Skin of body (tissue), 1 donor: ENCODE measurements at regions not wholly inside any gene's neighbourhood (a gene's known extent, or its start where the extent isn't known, plus 50 kb on each side); places are given as distances from the start of the nearest gene placed in this dataset.
A peak's percentile ranks its signal among the peaks of the same experiment; 100 is the strongest.

Experiments used
- DNase-seq: peaks from one replicate; lab custom pipeline; 2025; lab: John Stamatoyannopoulos, UW

DNA sequence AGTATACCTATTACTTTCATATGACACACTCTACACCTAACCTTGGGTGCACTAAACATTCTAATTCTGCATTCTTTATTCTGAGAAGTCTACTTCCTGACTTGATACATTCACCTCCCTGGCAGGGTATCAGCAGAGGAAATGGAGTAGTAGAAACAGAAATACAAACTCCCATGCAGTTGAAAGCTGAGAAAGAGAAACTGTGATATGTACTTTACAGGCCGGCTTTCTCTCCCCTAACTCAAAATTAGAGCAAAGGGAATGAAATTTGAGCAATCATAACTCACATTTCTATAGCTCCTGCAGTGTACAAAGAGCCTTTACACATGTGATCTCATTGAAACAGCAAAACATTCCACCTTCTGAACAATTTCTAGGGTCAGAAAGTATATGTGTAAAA, 135.5 kb upstream of the COL8A1 start:
- no peak for DNase-seq

DNA sequence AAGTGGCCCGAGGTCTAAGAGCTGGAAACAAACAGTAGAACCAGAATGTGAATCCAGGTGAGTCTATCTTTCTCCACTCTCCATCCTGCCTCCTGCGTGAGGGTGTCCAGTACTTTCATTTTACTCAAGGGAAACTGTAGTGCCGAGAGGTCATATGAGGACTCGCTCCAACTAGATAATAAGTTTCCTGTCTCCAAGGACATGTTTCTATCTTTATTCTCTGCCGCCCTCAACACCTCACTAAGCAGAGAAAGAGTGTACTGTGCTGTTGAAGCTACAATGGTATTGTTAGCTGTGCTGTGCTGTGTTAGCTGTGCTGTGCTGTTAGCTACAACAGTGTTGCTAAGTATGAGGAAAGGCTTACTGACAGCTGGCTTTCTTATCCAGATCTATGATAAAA, 137.9 kb upstream of the COL8A1 start:
- no peak for DNase-seq

GRCh38 chr3:99499235-99500158, 138.9 kb upstream of the COL8A1 start:
- peak; percentile 8 for DNase-seq

- DNase-seq, result no peak
These were observed 139.7 kb upstream of the COL8A1 start for GRCh38 chr3:99498550-99499234.

DNA sequence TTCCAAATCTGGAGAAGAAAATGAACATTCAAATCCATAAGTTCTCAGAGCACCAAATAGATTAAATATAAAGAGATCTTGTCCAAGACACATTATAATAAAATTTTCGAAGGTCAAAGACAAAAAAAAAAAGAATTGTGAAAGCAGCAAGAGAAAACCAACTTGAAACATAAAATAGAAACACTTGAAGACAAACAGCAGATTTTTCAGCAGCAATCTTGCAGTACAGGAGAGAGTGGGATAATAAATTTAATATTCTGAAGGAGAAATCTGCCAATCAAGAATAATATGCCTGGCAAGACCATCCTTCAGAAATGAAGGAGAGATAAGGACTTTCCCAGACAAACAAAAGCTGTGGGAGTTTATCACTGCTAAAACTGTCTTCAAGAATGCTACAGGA, 150.5 kb upstream of the COL8A1 start:
- DNase-seq, result no peak

DNA sequence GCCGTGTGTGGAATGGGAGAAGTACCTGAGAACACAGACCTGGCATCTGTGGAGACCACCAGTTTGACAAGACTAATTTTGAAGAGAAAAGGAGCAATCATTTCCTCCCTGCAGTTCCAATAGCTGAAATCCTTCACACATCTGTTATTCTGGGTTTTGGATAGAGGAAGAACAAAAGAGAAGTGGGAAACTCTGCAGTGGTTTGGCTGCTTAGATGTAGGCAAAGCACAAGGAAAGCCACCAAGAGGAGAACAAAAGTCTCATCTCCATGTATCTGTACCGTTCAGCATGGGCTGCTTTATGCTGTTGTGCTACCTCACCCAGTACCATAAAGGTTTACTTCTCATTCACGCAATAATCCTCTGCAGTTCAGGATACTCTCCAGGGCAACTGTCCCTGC, 153.1 kb upstream of the COL8A1 start:
- no peak for DNase-seq

- no peak for DNase-seq
These were observed 153.5 kb upstream of the COL8A1 start for GRCh38 chr3:99484871-99485270.

DNA sequence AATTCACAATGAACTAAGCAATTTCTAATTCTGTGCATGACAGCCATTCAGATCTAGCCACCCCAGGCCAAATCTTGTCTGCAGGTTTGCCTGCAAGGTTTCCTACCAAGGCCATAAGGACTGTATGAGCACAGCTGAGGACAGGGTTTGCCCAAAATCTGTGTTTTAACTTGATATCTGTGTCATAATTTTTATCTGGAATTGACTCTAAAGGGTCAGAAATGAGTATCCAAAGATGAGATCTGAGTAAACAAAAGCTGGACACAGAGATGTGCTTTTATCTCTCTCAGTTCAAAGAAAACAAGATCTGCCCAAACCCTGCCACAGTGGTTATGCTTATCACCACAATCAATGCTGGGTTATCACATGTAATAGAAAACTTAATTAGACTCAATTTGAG, 154.6 kb upstream of the COL8A1 start:
- no peak for DNase-seq

- DNase-seq, result no peak
These were observed 156.2 kb upstream of the COL8A1 start for GRCh38 chr3:99482191-99482590.

DNA sequence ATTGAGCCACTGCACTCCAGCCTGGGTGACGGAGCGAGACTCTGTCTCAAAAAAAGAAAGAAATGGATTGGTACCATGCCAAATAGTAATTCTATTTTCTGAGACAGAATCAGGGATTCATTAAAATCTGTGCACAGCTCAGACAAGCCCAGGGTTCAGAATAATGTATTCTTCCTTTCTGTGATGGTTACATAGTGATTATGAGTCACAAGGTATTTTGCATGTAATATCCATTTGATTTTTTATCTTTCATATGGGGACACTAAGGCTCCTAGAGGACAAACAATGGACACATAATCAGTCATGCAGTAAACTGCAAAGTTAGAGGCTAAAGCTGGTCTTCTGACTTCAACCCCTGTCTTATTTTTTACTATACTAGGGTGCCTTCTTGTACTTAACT, 156.8 kb upstream of the COL8A1 start:
- DNase-seq, result no peak

- DNase-seq, result no peak
These were observed 158.6 kb upstream of the COL8A1 start for GRCh38 chr3:99479768-99480167.

DNA sequence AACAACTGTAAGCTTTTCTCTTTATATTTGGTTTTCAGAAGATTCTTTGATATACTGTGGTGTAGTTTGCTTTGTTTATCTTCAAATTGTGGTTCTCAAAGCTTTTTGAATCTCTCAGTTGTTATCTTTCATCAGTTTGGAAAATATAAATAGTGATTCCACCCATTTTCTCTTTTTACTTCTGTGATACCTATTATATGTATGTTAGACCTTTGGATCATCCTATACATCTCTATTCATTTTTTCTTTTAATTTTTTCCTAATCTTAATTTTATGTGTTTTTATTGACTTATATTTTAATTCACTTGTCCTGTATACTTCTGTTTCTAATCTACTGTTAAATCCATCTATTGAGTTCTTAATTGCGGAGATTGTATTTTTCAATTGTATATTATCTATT, 160.7 kb upstream of the COL8A1 start:
- DNase-seq, result no peak

GRCh38 chr3:99475229-99475628, 163.2 kb upstream of the COL8A1 start:
- no peak for DNase-seq

DNA sequence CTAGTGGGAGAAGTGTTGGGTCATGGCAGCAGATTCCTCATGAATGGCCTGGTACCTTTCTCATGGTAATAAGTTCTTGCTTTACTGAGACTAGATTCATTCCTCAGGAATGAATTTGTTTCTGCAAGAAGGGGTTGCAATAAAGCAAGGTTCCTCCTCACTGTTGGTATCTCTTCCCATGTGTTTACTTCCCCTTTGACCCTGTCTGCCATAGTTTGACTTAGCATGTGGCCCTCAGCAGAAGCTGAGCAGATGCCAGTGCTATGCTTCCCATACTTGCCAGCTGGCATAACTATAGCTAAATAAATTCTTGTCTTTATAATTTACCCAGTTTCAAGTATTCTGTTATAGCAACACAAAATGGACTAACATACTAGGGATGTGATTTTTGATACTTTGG, 163.6 kb upstream of the COL8A1 start:
- no peak for DNase-seq

DNA sequence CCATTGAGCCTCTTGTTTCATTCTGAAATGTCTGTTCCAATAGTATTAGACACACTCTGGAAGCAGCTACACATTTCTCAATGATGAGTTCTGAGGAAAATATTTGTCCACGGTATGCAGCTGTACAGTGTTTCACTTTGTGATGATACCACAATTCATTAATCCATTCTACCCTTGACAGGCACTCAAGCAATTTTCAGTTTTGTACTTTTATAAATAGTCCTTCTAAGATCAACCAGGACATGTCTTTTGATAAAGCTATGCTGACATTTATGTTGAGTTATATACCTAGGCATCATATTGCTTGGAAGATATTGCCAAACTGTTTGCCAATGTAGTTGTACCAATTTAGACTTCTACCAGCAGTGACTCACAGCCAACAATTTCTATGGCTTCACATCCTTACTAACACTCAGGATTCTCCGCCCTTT, 165.1 kb upstream of the COL8A1 start:
- no peak for DNase-seq

DNA sequence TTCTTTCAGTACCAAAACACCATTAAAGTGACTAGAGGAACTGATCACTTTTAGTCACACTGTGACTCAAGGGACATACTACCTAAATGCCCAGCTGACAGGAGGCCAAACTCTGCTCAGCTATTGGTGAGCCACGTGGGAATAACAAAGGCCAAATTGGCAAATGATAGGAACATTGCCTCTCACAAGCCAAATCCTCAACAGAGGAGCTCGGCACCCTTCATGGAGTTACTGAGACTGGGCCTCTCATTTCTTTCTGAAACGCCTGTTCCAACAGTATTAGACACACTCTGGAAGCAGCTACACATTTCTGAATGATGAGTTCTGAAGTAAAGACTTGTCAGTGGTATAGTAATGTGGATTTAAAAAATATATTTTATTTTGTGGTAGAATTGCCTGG, 166.0 kb upstream of the COL8A1 start:
- DNase-seq, result no peak

GRCh38 chr3:99471353-99472323, 166.8 kb upstream of the COL8A1 start:
- no peak for DNase-seq

DNA sequence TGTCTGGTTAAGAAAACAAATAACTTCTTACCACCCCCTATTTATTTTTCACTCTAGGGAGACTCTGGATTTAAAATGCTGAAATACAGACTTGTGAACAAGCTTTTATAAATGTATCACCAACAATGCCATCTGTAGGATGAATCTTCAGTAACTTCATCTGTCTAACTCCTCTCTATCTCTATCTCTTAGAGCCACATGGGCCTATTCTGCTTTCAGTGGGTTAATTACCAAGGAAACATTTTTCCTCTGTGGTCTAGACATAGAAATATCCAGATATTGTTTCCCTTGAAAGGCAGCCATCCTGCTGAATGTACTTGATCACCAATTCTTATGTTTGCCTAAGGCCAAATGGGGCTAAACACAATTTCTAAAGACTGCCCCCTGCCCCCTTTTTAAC, 167.6 kb upstream of the COL8A1 start:
- DNase-seq, result no peak

GRCh38 chr3:99468918-99469317, 169.5 kb upstream of the COL8A1 start:
- no peak for DNase-seq

DNA sequence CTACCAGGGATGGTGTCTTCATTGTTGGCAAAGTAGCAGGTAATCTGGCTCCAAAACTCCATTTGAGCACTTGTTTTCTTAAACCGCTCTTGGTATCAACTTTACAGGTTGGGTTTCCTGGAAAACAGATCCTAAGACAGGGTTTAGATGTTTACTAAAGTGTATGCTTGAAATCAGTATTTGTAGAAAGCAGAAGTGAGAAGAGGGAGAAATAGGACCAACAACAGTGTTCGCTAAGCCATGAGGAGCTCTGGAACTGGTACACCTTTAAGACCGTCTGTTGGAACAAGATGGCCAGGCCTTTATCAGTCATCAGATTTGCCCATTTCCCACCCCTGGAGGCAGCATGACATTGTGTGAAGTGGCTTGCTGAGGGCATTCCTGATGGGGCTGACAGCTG, 171.0 kb upstream of the COL8A1 start:
- no peak for DNase-seq

- no peak for DNase-seq
These were observed 172.1 kb upstream of the COL8A1 start for GRCh38 chr3:99466331-99466730.

DNA sequence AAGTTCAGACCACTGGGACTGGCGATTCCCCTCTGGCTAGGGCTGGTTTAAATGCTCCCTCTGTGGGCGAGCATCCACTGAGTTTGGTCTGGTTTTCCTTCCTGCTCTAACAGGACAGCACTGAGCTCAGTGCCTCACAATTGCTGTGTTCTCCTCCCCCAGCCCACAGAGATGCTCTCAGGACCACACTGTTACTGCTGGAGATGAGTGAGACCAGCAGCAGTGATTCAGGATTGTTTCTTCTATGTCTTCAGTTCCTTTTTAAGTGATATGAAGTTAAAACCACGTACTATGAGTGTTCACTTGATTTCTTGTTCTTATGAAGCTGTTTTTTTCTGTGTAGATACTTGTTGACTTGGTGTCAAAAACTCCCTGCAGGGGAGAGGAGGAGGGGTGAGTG, 180.4 kb upstream of the COL8A1 start:
- no peak for DNase-seq
